Ishikawa (cell line): ENCODE measurements at regions not wholly inside any gene's neighbourhood (a gene's known extent, or its start where the extent isn't known, plus 50 kb on each side); places are given as distances from the start of the nearest gene placed in this dataset.

Source experiments
- CEBPB ChIP-seq: IDR thresholded peaks from 2 replicates; pipeline ENCODE4 v1.6.1; 2012
- CREB1 ChIP-seq: IDR thresholded peaks from 2 replicates; pipeline ENCODE4 v1.6.1; 2012; ENCODE audit warnings: low read depth
- EGR1 ChIP-seq: IDR thresholded peaks from 2 replicates; pipeline ENCODE4 v1.6.1; 2012
- EP300 ChIP-seq: IDR thresholded peaks from 2 replicates; pipeline ENCODE4 v1.6.1; 2012; ENCODE audit warnings: borderline replicate concordance
- FOXM1 ChIP-seq: IDR thresholded peaks from 2 replicates; pipeline ENCODE4 v1.6.1; 2012; ENCODE audit warnings: low read depth, borderline replicate concordance
- NFIC ChIP-seq: IDR thresholded peaks from 2 replicates; pipeline ENCODE4 v1.6.1; 2012
- RAD21 ChIP-seq: IDR thresholded peaks from 2 replicates; pipeline ENCODE4 v1.6.1; 2012; ENCODE audit warnings: low read depth
- TAF1 ChIP-seq: IDR thresholded peaks from 2 replicates; pipeline ENCODE4 v1.6.1; 2012; ENCODE audit warnings: low read depth, mild to moderate bottlenecking
- TCF12 ChIP-seq: IDR thresholded peaks from 2 replicates; pipeline ENCODE4 v1.6.1; 2012; ENCODE audit warnings: low read depth
- TEAD4 ChIP-seq: IDR thresholded peaks from 2 replicates; pipeline ENCODE4 v1.6.1; 2012
- YY1 ChIP-seq: IDR thresholded peaks from 2 replicates; pipeline ENCODE4 v1.6.1; 2012; ENCODE audit warnings: low read depth
- ZBTB7A ChIP-seq: IDR thresholded peaks from 2 replicates; pipeline ENCODE4 v1.6.1; 2012; ENCODE audit warnings: low read depth
- TF ChIP-seq, protein P1 (sequence below): IDR thresholded peaks from 2 replicates; pipeline ENCODE4 v1.6.1; 2012; ENCODE audit warnings: low read depth, mild to moderate bottlenecking
- TF ChIP-seq, protein P2 (sequence below): IDR thresholded peaks from 2 replicates; pipeline ENCODE4 v1.6.1; 2012
- TF ChIP-seq, protein P3 (sequence below): IDR thresholded peaks from 2 replicates; pipeline ENCODE4 v1.6.1; 2012

DNA sequence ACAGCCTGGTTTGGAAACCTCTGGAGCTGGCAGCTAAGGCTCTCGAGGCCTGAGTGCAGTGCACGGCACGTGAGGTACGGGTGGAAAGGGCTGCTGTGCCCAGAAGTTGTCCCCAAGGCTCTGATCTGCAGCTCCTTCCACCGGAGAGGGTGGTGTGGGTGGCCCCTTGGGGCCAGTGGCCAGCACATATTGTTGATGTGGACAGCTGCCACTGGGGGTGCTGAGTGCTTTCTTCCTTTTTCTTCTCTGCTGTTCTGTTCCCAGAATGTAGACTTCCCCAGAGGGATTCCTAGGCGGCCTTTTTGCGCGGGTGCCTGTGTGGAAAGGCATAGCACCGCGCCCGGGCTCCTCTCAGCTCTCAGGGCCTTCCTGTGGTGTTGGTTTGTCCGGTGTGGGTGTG is 1476.5 kb downstream of the TBC1D22A start:
- TF ChIP-seq FOXM1 (no peak), ZBTB7A (no peak), EP300 (no peak), YY1 (no peak)
- TF ChIP-seq, protein P1, sequence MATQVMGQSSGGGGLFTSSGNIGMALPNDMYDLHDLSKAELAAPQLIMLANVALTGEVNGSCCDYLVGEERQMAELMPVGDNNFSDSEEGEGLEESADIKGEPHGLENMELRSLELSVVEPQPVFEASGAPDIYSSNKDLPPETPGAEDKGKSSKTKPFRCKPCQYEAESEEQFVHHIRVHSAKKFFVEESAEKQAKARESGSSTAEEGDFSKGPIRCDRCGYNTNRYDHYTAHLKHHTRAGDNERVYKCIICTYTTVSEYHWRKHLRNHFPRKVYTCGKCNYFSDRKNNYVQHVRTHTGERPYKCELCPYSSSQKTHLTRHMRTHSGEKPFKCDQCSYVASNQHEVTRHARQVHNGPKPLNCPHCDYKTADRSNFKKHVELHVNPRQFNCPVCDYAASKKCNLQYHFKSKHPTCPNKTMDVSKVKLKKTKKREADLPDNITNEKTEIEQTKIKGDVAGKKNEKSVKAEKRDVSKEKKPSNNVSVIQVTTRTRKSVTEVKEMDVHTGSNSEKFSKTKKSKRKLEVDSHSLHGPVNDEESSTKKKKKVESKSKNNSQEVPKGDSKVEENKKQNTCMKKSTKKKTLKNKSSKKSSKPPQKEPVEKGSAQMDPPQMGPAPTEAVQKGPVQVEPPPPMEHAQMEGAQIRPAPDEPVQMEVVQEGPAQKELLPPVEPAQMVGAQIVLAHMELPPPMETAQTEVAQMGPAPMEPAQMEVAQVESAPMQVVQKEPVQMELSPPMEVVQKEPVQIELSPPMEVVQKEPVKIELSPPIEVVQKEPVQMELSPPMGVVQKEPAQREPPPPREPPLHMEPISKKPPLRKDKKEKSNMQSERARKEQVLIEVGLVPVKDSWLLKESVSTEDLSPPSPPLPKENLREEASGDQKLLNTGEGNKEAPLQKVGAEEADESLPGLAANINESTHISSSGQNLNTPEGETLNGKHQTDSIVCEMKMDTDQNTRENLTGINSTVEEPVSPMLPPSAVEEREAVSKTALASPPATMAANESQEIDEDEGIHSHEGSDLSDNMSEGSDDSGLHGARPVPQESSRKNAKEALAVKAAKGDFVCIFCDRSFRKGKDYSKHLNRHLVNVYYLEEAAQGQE: no peak

- TF ChIP-seq YY1 (no peak), RAD21 (no peak)
Measured at GRCh38 chr22:48238284-48238915, 1476.0 kb downstream of the TBC1D22A start.

DNA sequence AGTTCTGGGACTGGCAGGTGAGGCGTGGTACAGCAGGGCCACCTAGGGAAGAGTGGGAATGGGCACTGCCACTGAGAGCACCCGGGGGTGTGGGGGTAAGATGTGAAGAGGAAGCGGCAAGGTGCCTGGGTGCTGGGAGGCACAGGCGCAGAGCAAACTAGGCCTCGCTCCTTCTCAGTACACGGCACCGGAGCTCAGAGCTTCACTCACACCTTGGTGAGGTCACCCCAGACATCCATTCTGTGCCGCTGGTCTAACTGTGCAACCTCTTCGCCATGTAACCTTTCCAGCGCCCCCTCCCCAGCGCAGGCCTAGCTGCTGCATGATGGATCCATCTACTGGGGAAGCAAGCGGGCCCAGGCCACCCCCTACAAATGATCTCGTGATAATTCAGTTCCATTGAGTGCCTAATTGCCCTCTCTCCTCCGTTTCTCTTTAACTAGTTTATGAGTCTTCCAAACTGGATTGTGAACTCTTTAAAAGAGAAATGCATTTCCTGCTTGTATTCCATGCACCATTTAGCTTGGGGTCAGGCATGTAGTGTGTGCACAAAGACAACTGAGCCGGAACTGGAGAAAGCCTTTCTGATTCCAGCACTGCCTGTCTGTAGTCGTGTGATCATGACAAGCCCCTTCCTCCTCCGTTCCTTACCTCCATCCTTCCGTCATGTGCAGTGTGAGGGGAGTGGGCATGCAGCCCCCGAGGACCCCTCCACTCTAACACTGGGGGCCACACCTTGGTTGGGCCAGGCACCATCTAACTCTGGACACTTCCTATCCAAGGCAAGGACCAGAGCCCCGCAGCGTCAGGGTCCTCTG is 1475.2 kb downstream of the TBC1D22A start:
- TF ChIP-seq EP300: no peak
- TF ChIP-seq, protein P2, sequence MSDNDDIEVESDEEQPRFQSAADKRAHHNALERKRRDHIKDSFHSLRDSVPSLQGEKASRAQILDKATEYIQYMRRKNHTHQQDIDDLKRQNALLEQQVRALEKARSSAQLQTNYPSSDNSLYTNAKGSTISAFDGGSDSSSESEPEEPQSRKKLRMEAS: no peak
- no peak for TF ChIP-seq CREB1
- TF ChIP-seq TEAD4: no peak
- no peak for TF ChIP-seq ZBTB7A

DNA sequence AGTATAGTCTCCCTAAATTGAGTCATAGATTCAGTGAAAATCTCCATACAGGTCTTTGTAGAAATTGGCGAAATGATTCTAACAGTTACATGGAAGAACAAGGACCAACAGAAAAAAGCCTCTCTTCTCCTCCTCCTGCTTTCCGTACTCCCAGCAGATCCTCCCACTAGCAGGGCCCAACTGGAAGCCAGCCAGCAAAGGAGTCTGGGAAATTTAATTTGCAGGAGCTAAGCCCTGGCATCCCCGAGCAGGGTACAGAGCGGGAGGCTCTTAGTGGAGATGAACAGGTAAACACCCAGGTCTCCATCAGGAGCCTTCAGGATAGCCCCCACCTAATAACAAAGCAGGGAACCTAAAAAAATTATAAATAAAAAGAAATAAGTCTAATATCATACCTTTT is 1473.8 kb downstream of the TBC1D22A start:
- TF ChIP-seq, protein P2: no peak
- TF ChIP-seq, protein P1: no peak
- TF ChIP-seq TAF1 (no peak), EGR1 (no peak)

DNA sequence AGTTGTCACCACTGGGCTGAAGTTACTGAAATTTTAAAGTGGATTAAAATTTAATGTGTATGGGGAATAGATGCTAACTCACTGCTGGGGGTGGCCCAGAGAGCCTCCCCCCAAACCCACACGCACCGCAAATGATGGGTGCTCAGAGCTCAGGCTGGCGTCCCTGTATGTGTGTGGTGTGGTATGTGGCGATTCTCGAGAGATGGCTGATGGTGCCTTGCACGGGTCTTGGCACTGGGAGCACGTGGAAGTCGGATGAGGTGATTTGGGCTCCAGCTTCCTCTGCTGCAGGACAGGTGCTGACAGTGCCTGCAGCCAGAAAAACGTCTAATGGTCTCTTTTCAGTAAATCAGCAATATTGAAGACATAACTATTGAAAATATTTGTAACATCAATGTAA is 1473.3 kb downstream of the TBC1D22A start:
- TF ChIP-seq ZBTB7A (no peak), YY1 (no peak), CEBPB (no peak), FOXM1 (no peak), NFIC (no peak), TAF1 (no peak), RAD21 (no peak), TCF12 (no peak), EGR1 (no peak), EP300 (no peak), CREB1 (no peak), TEAD4 (no peak)
- TF ChIP-seq, protein P1: no peak
- TF ChIP-seq, protein P2: no peak
- TF ChIP-seq, protein P3, sequence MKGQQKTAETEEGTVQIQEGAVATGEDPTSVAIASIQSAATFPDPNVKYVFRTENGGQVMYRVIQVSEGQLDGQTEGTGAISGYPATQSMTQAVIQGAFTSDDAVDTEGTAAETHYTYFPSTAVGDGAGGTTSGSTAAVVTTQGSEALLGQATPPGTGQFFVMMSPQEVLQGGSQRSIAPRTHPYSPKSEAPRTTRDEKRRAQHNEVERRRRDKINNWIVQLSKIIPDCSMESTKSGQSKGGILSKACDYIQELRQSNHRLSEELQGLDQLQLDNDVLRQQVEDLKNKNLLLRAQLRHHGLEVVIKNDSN: no peak
